ENCODE measurements at regions not wholly inside any gene's neighbourhood (a gene's known extent, or its start where the extent isn't known, plus 50 kb on each side); places are given as distances from the start of the nearest gene placed in this dataset.

DNA sequence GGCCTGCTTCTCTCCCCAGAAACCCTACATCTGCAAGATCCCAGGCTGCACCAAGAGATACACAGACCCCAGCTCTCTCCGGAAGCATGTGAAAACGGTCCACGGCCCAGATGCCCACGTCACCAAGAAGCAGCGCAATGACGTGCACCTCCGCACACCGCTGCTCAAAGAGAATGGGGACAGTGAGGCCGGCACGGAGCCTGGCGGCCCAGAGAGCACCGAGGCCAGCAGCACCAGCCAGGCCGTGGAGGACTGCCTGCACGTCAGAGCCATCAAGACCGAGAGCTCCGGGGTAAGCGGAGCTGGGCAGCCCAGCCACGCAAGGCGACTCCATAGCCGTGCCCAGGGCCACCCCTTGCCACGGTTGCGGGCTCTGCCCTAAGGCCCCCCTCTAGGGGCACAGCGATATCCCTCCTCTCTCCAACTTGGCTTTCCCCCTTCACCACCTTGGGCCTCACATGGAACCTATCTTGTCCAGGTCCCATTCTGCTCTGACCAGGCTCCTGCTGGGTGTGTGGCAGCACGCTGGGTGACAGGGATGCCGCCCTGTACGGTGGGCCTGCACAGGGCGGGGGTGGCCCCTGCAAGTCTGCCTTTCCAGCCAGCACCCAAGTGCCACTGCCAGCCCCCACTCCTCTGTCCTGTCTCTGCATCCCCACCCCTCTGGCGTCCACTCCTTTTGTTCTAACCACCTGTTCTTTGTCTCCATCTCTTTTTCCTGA is 248.9 kb downstream of the GLI2 start:
- no peak for DNase-seq

GRCh38 chr2:120985174-120985996 is 249.7 kb downstream of the GLI2 start:
- no peak for DNase-seq

GRCh38 chr2:120985997-120986651 is 250.5 kb downstream of the GLI2 start:
- DNase-seq: no peak

GRCh38 chr2:120986898-120987650 is 251.4 kb downstream of the GLI2 start:
- DNase-seq: no peak

DNA sequence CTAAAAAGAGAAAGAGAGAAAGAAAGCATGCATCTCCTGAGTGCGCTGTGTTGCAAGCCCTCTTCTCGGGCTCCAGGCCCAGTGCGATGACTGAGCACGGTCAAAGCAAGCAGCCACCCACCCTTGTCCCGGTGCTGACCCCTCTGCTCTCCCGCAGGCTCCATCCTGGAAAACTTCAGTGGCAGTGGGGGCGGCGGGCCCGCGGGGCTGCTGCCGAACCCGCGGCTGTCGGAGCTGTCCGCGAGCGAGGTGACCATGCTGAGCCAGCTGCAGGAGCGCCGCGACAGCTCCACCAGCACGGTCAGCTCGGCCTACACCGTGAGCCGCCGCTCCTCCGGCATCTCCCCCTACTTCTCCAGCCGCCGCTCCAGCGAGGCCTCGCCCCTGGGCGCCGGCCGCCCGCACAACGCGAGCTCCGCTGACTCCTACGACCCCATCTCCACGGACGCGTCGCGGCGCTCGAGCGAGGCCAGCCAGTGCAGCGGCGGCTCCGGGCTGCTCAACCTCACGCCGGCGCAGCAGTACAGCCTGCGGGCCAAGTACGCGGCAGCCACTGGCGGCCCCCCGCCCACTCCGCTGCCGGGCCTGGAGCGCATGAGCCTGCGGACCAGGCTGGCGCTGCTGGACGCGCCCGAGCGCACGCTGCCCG is 252.5 kb downstream of the GLI2 start:
- no peak for DNase-seq

- no peak for DNase-seq
These were observed 253.2 kb downstream of the GLI2 start for GRCh38 chr2:120988700-120989511.

DNA sequence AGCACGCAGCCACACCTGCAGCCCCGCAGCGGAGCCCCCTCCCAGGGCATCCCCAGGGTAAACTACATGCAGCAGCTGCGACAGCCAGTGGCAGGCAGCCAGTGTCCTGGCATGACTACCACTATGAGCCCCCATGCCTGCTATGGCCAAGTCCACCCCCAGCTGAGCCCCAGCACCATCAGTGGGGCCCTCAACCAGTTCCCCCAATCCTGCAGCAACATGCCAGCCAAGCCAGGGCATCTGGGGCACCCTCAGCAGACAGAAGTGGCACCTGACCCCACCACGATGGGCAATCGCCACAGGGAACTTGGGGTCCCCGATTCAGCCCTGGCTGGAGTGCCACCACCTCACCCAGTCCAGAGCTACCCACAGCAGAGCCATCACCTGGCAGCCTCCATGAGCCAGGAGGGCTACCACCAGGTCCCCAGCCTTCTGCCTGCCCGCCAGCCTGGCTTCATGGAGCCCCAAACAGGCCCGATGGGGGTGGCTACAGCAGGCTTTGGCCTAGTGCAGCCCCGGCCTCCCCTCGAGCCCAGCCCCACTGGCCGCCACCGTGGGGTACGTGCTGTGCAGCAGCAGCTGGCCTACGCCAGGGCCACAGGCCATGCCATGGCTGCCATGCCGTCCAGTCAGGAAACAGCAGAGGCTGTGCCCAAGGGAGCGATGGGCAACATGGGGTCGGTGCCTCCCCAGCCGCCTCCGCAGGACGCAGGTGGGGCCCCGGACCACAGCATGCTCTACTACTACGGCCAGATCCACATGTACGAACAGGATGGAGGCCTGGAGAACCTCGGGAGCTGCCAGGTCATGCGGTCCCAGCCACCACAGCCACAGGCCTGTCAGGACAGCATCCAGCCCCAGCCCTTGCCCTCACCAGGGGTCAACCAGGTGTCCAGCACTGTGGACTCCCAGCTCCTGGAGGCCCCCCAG is 254.1 kb downstream of the GLI2 start:
- no peak for DNase-seq

- DNase-seq: no peak
These were observed 254.8 kb downstream of the GLI2 start for GRCh38 chr2:120990451-120990871.

- no peak for DNase-seq
These were observed 255.8 kb downstream of the GLI2 start for GRCh38 chr2:120991441-120991840.

- DNase-seq: no peak
These were observed 257.3 kb downstream of the GLI2 start for GRCh38 chr2:120992791-120993555.

- no peak for DNase-seq
These were observed 258.0 kb downstream of the GLI2 start for GRCh38 chr2:120993661-120994060.

DNA sequence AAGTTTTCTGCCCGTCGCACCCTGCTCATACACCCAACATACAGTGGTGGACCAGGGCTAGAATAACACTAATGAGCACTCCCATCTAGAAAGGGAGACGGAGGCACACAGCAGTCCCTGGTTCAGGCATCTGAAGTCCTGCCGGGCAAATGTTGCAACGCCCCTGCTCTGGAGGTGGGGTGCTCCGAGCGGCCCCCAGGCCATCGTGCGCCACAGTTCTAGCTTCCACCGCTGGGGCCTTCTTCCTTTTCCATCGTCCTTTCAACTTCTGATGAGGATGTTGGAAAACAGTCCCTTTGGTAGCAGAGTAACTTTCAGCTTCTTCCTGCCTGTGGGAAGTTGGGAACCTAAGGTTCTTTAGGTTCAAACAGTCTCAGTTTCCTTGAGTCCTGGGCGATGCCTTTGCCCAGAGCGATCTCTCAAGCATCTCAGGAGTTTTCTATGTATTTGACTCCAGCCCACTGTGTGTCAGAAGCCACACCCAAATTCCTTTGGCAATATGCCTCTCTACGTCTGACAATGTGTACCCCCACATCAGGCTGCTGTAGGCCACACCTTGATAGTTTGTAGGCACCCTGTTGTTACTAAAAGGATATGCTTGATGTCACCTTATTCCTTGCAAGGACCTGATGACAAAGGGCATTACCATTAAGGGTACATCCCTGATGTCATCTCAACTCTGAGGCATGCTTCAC is 258.8 kb downstream of the GLI2 start:
- DNase-seq: no peak

DNA sequence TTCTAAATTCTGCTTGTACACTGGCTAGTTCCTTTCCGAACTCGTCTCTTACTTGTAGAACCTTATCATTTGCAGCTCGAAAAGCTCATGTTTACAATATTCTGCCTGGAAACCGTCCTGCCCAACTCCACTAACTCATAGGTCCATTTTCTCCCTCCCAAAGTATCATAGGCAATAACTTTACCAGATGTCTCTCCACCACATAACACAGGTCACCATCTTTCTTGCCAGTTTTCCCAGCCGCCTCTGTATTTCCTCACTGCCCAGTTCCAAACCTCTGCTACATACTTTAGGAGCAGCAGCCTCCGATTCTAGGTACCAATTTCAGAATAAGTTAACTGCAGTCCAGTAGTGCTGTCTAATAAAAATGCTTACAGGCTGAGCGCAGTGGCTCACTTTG is 259.5 kb downstream of the GLI2 start:
- DNase-seq: no peak

DNA sequence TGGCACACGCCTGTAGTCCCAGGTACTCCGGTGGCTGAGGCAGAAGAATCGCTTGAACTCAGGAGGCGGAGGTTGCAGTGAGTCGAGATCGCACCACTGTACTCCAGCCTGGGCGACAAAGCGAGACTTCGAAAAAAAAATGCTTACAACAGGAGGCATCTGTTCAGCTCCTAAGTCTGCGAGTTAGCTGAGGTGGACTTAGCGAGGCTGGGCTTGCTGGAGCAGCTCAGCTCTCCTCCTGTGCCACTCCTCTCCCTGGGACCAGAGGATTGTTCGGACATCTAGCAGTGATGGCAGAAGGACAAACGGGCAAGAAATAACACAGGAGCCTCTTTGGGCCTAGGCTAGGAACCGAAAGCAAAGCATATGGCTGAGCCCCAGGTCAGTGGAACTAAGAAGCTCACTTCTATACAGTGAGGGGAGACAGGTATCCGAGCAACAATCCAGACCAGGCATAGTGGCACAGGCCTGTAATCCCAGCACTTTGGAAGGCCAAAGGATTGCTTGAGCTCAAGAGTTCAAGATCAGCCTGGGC is 260.1 kb downstream of the GLI2 start:
- DNase-seq: no peak

GRCh38 chr2:120999377-121000097 is 263.9 kb downstream of the GLI2 start:
- DNase-seq: no peak

DNA sequence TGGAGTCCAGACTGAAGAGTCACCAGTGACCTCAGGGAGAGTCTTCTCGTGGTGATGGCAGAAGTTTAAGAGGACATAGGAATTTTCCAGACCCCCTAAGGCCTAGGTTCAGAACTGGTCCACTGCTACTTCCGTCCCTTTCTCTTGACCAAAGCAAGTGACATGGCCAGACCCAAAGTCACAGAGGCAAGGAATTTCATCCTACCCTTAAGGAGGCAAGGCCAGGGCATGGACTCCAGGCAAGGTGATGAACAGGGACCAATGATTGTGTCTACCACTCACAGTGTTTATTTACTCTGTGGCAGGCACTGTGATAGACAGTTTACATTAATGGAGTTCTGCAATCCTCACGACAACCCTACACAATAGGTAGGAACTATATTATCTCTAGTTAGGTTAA is 265.1 kb downstream of the GLI2 start:
- no peak for DNase-seq

DNA sequence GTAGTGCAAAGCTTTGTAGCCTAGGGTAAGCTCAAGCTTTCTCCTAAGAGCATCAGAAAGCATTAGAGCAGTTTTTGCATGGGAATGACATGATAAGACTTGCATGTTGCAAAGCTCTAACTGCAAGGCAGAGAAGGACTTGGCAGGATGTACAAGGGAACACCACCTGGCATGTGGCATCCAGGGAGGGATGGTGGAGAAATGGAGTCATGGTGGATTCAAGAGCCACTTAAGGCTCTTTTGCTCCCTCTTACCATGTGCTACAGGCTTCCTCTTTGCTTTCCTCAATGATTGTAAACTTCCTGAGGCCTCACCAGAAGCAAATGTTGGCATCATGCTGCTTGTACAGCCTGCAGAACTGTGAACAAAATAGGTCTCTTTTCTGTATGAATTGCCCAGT is 266.0 kb downstream of the GLI2 start:
- DNase-seq: no peak

- DNase-seq: no peak
These were observed 266.9 kb downstream of the GLI2 start for GRCh38 chr2:121002597-121002996.

All from NCI-H1694 (cell line).